ENCODE measurements at regions not wholly inside any gene's neighbourhood (a gene's known extent, or its start where the extent isn't known, plus 50 kb on each side); places are given as distances from the start of the nearest gene placed in this dataset.

GRCh38 chr2:15766911-15767597, 173.3 kb upstream of the MYCN start:
- no peak for DNase-seq

- no peak for DNase-seq
These were observed 172.7 kb upstream of the MYCN start for GRCh38 chr2:15767679-15768078.

GRCh38 chr2:15768142-15768541, 172.2 kb upstream of the MYCN start:
- DNase-seq = no peak

GRCh38 chr2:15768615-15769014, 171.7 kb upstream of the MYCN start:
- DNase-seq = no peak

- no peak for DNase-seq
These were observed 171.1 kb upstream of the MYCN start for GRCh38 chr2:15769235-15769634.

- DNase-seq = no peak
These were observed 170.4 kb upstream of the MYCN start for GRCh38 chr2:15769676-15770547.

- no peak for DNase-seq
These were observed 169.7 kb upstream of the MYCN start for GRCh38 chr2:15770606-15771005.

GRCh38 chr2:15771124-15771523, 169.2 kb upstream of the MYCN start:
- no peak for DNase-seq

GRCh38 chr2:15772086-15772595, 168.2 kb upstream of the MYCN start:
- no peak for DNase-seq

- no peak for DNase-seq
These were observed 167.7 kb upstream of the MYCN start for GRCh38 chr2:15772681-15773080.

GRCh38 chr2:15773204-15773603, 167.1 kb upstream of the MYCN start:
- DNase-seq = no peak

GRCh38 chr2:15773846-15774245, 166.5 kb upstream of the MYCN start:
- DNase-seq = no peak

GRCh38 chr2:15775753-15776628, 164.4 kb upstream of the MYCN start:
- no peak for DNase-seq

GRCh38 chr2:15776629-15776919, 163.8 kb upstream of the MYCN start:
- no peak for DNase-seq

- no peak for DNase-seq
These were observed 163.2 kb upstream of the MYCN start for GRCh38 chr2:15776992-15777702.

- DNase-seq = no peak
These were observed 162.5 kb upstream of the MYCN start for GRCh38 chr2:15777795-15778371.

GRCh38 chr2:15778529-15779219, 161.7 kb upstream of the MYCN start:
- no peak for DNase-seq

- no peak for DNase-seq
These were observed 160.8 kb upstream of the MYCN start for GRCh38 chr2:15779381-15780041.

- DNase-seq = no peak
These were observed 160.1 kb upstream of the MYCN start for GRCh38 chr2:15780234-15780633.

GRCh38 chr2:15780912-15781574, 159.3 kb upstream of the MYCN start:
- no peak for DNase-seq

Data from skin of body (tissue), 1 donor.